AG09319 (cell line): ENCODE measurements at regions not wholly inside any gene's neighbourhood (a gene's known extent, or its start where the extent isn't known, plus 50 kb on each side); places are given as distances from the start of the nearest gene placed in this dataset.

ENCODE experiments used
- DNase-seq: peaks from one replicate; pipeline ENCODE4 v3.0.0-alpha.2; 2010; ENCODE audit warnings: low read depth; ENCODE audit errors: extremely low read depth
- CTCF ChIP-seq: IDR thresholded peaks from 2 replicates; pipeline ENCODE4 v1.5.1; 2011; ENCODE audit warnings: low read depth, mild to moderate bottlenecking, inconsistent platforms, low read length, moderate library complexity

GRCh38 chr21:28442085-28442484, 550.6 kb downstream of the LTN1 start:
- no peak for TF ChIP-seq CTCF
- DNase-seq, result no peak

GRCh38 chr21:28439788-28440187, 552.9 kb downstream of the LTN1 start:
- DNase-seq, result no peak

GRCh38 chr21:28439251-28439650, 553.4 kb downstream of the LTN1 start:
- no peak for DNase-seq
- no peak for TF ChIP-seq CTCF

More at GRCh38 chr21:28439788-28440187, 552.9 kb downstream of the LTN1 start:
- TF ChIP-seq CTCF, result no peak

GRCh38 chr21:28437061-28437460, 555.6 kb downstream of the LTN1 start:
- TF ChIP-seq CTCF, result no peak
- DNase-seq, result no peak

- TF ChIP-seq CTCF, result no peak
- no peak for DNase-seq
Measured at GRCh38 chr21:28436286-28436932, 556.3 kb downstream of the LTN1 start.

GRCh38 chr21:28431527-28432200, 561.0 kb downstream of the LTN1 start:
- TF ChIP-seq CTCF, result no peak
- no peak for DNase-seq

- DNase-seq, result no peak
- TF ChIP-seq CTCF, result no peak
Measured at GRCh38 chr21:28431022-28431421, 561.7 kb downstream of the LTN1 start.
